ENCODE measurements at regions not wholly inside any gene's neighbourhood (a gene's known extent, or its start where the extent isn't known, plus 50 kb on each side); places are given as distances from the start of the nearest gene placed in this dataset.

- Histone ChIP-seq H3K27me3 (ENCODE audit: low read depth) (no peaks in the 10 kb centered on the region), H3K4me3 (no peak overlapping the region), H3K36me3 (no peaks in the 10 kb centered on the region), H3K27ac (no peak overlapping the region), H3K9me3 (no peaks in the 10 kb centered on the region), H3K4me1 (no peaks in the 10 kb centered on the region)
- no peak for TF ChIP-seq CTCF (IDR thresholded peaks at IDR 0.05)
- intact Hi-C loops (cut with DNase I): loop anchor here (10.0 kb wide), 1 partner anchor 645 kb away; no protein-coding TSS in a partner anchor
- no peak for ATAC-seq
- no peak for DNase-seq
These were observed 650.8 kb upstream of the SOX9 start for GRCh38 chr17:71470062-71470461.

GRCh38 chr17:71472809-71473789, 647.7 kb upstream of the SOX9 start:
- Histone ChIP-seq H3K4me1 (no peaks in the 10 kb centered on the region), H3K27ac (no peak overlapping the region), H3K9me3 (no peaks in the 10 kb centered on the region), H3K4me3 (no peak overlapping the region), H3K27me3 (ENCODE audit: low read depth) (no peaks in the 10 kb centered on the region), H3K36me3 (no peaks in the 10 kb centered on the region)
- ATAC-seq: peak; percentile 61 to 79
- no peak for DNase-seq
- intact Hi-C loops (cut with DNase I): loop anchor here (10.0 kb wide), 1 partner anchor 642 kb away; no protein-coding TSS in a partner anchor
- peak; percentile 48 for TF ChIP-seq CTCF (IDR thresholded peaks at IDR 0.05)

- no peak overlapping the region for H3K4me3 ChIP-seq
- no peak for ATAC-seq
- H3K4me1 ChIP-seq: no peaks in the 10 kb centered on the region
- H3K27ac ChIP-seq: no peak overlapping the region
- DNase-seq: no peak
- H3K27me3 ChIP-seq (ENCODE audit: low read depth): no peaks in the 10 kb centered on the region
- no peaks in the 10 kb centered on the region for H3K36me3 ChIP-seq
- intact Hi-C loops (cut with DNase I): loop anchor here (10.0 kb wide), 1 partner anchor 637 kb away; no protein-coding TSS in a partner anchor
- no peaks in the 10 kb centered on the region for H3K9me3 ChIP-seq
- TF ChIP-seq CTCF (IDR thresholded peaks at IDR 0.05): no peak
These were observed 643.5 kb upstream of the SOX9 start for GRCh38 chr17:71477356-71477755.

GRCh38 chr17:71480099-71480498, 640.7 kb upstream of the SOX9 start:
- Histone ChIP-seq H3K9me3 (no peaks in the 10 kb centered on the region), H3K27me3 (ENCODE audit: low read depth) (no peaks in the 10 kb centered on the region), H3K36me3 (no peaks in the 10 kb centered on the region), H3K4me3 (no peak overlapping the region), H3K4me1 (no peaks in the 10 kb centered on the region), H3K27ac (no peak overlapping the region)
- ATAC-seq: no peak
- no peak for DNase-seq
- intact Hi-C loops (cut with DNase I): no loop called here
- TF ChIP-seq CTCF (IDR thresholded peaks at IDR 0.05): no peak

GRCh38 chr17:71482625-71483024, 638.2 kb upstream of the SOX9 start:
- no peak overlapping the region for H3K27ac ChIP-seq
- no peak overlapping the region for H3K4me3 ChIP-seq
- no peaks in the 10 kb centered on the region for H3K9me3 ChIP-seq
- DNase-seq: no peak
- no peaks in the 10 kb centered on the region for H3K4me1 ChIP-seq
- TF ChIP-seq CTCF (IDR thresholded peaks at IDR 0.05): no peak
- no peaks in the 10 kb centered on the region for H3K27me3 ChIP-seq (ENCODE audit: low read depth)
- ATAC-seq: no peak
- H3K36me3 ChIP-seq: no peaks in the 10 kb centered on the region
- intact Hi-C loops (cut with DNase I): no loop called here

Measured in lower lobe of right lung (tissue), 2 donors.